ENCODE measurements at regions not wholly inside any gene's neighbourhood (a gene's known extent, or its start where the extent isn't known, plus 50 kb on each side); places are given as distances from the start of the nearest gene placed in this dataset.
"Not testable (repeated sequence)": the region's sequence is repeated elsewhere in the genome, so short reads cannot be mapped to it uniquely, and the experiment has no call there.

GRCh38 chr9:26669701-26670670 lies 222.6 kb downstream of the CAAP1 start:
- Histone ChIP-seq H3K27ac (replicated peaks) (no peak overlapping the region), H3K4me3 (replicated peaks; ENCODE audit: insufficient read depth, low read length) (no peak overlapping the region), H3K27me3 (ENCODE audit: insufficient read depth, poor library complexity, severe bottlenecking) (no peaks in the 10 kb centered on the region)
- DNase-seq (ENCODE audit: low read depth in 1 of 2, low spot score in 1 of 2): no peak
- no peak for TF ChIP-seq POLR2AphosphoS5 (IDR thresholded peaks at IDR 0.05; ENCODE audit: low read depth)
- TF ChIP-seq REST (IDR thresholded peaks at IDR 0.05; ENCODE audit: insufficient replicate concordance, low read depth): no peak
- TF ChIP-seq SPI1 (IDR thresholded peaks at IDR 0.05; ENCODE audit: borderline replicate concordance, low read depth): no peak
- TF ChIP-seq GABPA (IDR thresholded peaks at IDR 0.05; ENCODE audit: low read depth): no peak
- TF ChIP-seq, protein P1, sequence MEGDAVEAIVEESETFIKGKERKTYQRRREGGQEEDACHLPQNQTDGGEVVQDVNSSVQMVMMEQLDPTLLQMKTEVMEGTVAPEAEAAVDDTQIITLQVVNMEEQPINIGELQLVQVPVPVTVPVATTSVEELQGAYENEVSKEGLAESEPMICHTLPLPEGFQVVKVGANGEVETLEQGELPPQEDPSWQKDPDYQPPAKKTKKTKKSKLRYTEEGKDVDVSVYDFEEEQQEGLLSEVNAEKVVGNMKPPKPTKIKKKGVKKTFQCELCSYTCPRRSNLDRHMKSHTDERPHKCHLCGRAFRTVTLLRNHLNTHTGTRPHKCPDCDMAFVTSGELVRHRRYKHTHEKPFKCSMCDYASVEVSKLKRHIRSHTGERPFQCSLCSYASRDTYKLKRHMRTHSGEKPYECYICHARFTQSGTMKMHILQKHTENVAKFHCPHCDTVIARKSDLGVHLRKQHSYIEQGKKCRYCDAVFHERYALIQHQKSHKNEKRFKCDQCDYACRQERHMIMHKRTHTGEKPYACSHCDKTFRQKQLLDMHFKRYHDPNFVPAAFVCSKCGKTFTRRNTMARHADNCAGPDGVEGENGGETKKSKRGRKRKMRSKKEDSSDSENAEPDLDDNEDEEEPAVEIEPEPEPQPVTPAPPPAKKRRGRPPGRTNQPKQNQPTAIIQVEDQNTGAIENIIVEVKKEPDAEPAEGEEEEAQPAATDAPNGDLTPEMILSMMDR (IDR thresholded peaks at IDR 0.05; ENCODE audit: insufficient read depth, low read length): no peak

DNA sequence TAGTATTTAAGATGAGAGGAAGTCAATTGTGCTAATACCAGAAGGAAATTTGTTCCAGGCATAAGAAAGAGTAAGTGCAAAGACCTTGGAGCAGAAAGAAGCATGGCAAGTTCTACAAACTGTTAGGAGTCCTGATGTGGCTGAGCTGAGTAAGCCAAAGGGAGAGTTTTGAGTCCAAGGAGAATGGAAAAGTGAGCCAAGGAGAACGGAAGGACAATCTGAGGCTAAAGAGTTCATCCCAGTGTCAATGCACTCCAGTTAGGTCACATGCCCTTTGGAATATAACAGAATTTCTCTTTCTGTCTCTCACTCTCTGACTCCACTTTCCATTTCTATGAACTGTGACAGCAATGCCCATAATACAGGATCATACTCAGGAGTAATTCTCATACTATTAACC lies 224.7 kb downstream of the CAAP1 start:
- Histone ChIP-seq H3K27me3 (ENCODE audit: insufficient read depth, poor library complexity, severe bottlenecking) (no peaks in the 10 kb centered on the region), H3K4me3 (replicated peaks; ENCODE audit: insufficient read depth, low read length) (no peak overlapping the region), H3K27ac (replicated peaks) (no peak overlapping the region)
- TF ChIP-seq REST (IDR thresholded peaks at IDR 0.05; ENCODE audit: insufficient replicate concordance, low read depth) (no peak), SPI1 (IDR thresholded peaks at IDR 0.05; ENCODE audit: borderline replicate concordance, low read depth) (no peak), GABPA (IDR thresholded peaks at IDR 0.05; ENCODE audit: low read depth) (no peak), POLR2AphosphoS5 (IDR thresholded peaks at IDR 0.05; ENCODE audit: low read depth) (no peak)
- TF ChIP-seq, protein P1 (IDR thresholded peaks at IDR 0.05; ENCODE audit: insufficient read depth, low read length): no peak
- DNase-seq (ENCODE audit: low read depth in 1 of 2, low spot score in 1 of 2): no peak

- no peak for TF ChIP-seq REST (IDR thresholded peaks at IDR 0.05; ENCODE audit: insufficient replicate concordance, low read depth)
- TF ChIP-seq, protein P1 (IDR thresholded peaks at IDR 0.05; ENCODE audit: insufficient read depth, low read length): no peak
- TF ChIP-seq GABPA (IDR thresholded peaks at IDR 0.05; ENCODE audit: low read depth): no peak
- TF ChIP-seq POLR2AphosphoS5 (IDR thresholded peaks at IDR 0.05; ENCODE audit: low read depth): no peak
- no peak for TF ChIP-seq SPI1 (IDR thresholded peaks at IDR 0.05; ENCODE audit: borderline replicate concordance, low read depth)
- Histone ChIP-seq H3K27me3 (ENCODE audit: insufficient read depth, poor library complexity, severe bottlenecking) (no peaks in the 10 kb centered on the region), H3K27ac (replicated peaks) (no peak overlapping the region), H3K4me3 (replicated peaks; ENCODE audit: insufficient read depth, low read length) (no peak overlapping the region)
- no peak for DNase-seq (ENCODE audit: low read depth in 1 of 2, low spot score in 1 of 2)
Measured at GRCh38 chr9:26665666-26666065, 226.9 kb downstream of the CAAP1 start.

DNA sequence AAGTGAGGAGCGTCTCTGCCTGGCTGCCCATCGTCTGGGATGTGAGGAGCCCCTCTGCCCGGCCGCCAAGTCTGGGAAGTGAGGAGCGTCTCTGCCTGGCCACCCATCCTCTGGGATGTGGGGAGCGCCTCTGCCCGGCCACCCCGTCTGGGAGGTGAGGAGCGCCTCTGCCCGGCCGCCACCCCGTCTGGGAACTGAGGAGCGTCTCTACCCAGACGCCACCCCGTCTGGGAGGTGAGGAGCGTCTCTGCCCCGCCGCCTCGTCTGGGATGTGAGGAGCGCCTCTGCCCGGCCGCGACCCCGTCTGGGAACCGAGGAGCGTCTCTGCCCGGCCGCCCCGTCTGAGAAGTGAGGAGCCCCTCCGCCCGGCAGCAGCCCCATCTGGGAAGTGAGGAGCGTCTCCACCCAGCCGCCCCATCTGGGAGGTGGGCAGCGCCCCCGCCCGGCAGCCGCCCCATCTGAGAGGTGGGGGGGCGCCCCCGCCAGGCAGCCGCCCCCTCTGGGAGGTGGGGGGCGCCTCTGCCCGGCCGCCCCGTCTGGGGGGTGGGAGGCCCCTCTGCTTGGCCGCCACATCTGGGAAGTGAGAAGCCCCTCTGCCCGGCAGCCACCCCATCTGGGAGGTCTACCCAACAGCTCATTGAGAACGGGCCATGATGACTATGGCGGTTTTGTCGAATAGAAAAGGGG lies 228.4 kb downstream of the CAAP1 start:
- H3K4me3 ChIP-seq (replicated peaks; ENCODE audit: insufficient read depth, low read length); H3K27ac ChIP-seq (replicated peaks); DNase-seq (ENCODE audit: low read depth in 1 of 2, low spot score in 1 of 2): not testable (repeated sequence)

More for the DNA sequence above, 228.4 kb downstream of the CAAP1 start:
- not testable (repeated sequence) for H3K27me3 ChIP-seq (ENCODE audit: insufficient read depth, poor library complexity, severe bottlenecking)
